T-cell (primary cell): ENCODE measurements at regions not wholly inside any gene's neighbourhood (a gene's known extent, or its start where the extent isn't known, plus 50 kb on each side); places are given as distances from the start of the nearest gene placed in this dataset.

Experiments
- ATAC-seq, 4 experiments: fragments of 200-7000 bp in 3 of 4; fragments of 150-1000 bp in 1 of 4; cut with Tn5 transposase; replicated peaks in 1 of 4; 1 replicate in 3 of 4; 2 replicates in 1 of 4; pipeline ENCODE4 v1.10.0; 2021; ENCODE audit warnings: moderate library complexity in 3 of 4, mild to moderate bottlenecking in 2 of 4, moderate number of reproducible peaks in 1 of 4
- CTCF ChIA-PET, 2 donors: fragments of 300-600 bp; sonication (Branson Sonifier 250); formaldehyde crosslinking; loops; one replicate each; lab custom pipeline; 2022; ENCODE audit warnings: antibody characterized with exemption in 2 of 2; lab: Charles Lee
- POLR2A ChIA-PET, 2 donors: fragments of 300-600 bp; sonication (Branson Sonifier 250); formaldehyde crosslinking; loops; one replicate each; lab custom pipeline; 2022; ENCODE audit warnings: antibody characterized with exemption in 2 of 2; lab: Charles Lee
- DNase-seq, 35 experiments: peaks; one replicate each; pipeline versions ENCODE4 v3.0.0 to v3.0.0-alpha.2; 2013 to 2023
- H3K27ac ChIP-seq: one replicate; pipeline ENCODE4 v1.5.1; 2013; ENCODE audit warnings: low read length
- H3K27me3 ChIP-seq, 2 experiments: replicated peaks in 1 of 2; 1 replicate in 1 of 2; 2 replicates in 1 of 2; pipeline versions ENCODE4 v1.6.1 to v1.7.0; 2013; ENCODE audit warnings: low read length in 1 of 2, mixed read lengths in 1 of 2; ENCODE audit not compliant: control insufficient read depth in 2 of 2, insufficient read depth in 2 of 2; ENCODE audit errors: extremely low read depth in 1 of 2
- H3K36me3 ChIP-seq, 2 donors: 1 replicate in 1 of 2; 2 replicates in 1 of 2; pipeline versions ENCODE4 v1.6.1 to v1.7.0; 2013; ENCODE audit warnings: low read length in 1 of 2; ENCODE audit not compliant: control insufficient read depth in 2 of 2, insufficient read depth in 1 of 2; ENCODE audit errors: extremely low read depth in 1 of 2
- H3K4me1 ChIP-seq, 2 experiments: 1 replicate in 1 of 2; 2 replicates in 1 of 2; pipeline versions ENCODE4 v1.6.1 to v1.7.0; 2013; ENCODE audit warnings: low read length in 2 of 2, mixed read lengths in 1 of 2; ENCODE audit not compliant: insufficient read depth in 2 of 2, control insufficient read depth in 1 of 2; ENCODE audit errors: extremely low read depth in 1 of 2
- H3K4me3 ChIP-seq, 2 donors: 1 replicate in 1 of 2; 2 replicates in 1 of 2; pipeline versions ENCODE4 v1.5.1 to v1.7.0; 2013; ENCODE audit warnings: mild to moderate bottlenecking in 2 of 2, low read length in 1 of 2, moderate library complexity in 1 of 2; ENCODE audit not compliant: control insufficient read depth in 1 of 2; ENCODE audit errors: extremely low read depth in 1 of 2
- H3K9me3 ChIP-seq: 2 replicates; pipeline ENCODE4 v1.7.0; 2013
- H3K27ac Mint-ChIP-seq, 2 donors: one replicate each; pipeline ENCODE4 v1.8.0; 2020 to 2021; ENCODE audit warnings: mild to moderate bottlenecking in 2 of 2, mixed read lengths in 2 of 2
- H3K27me3 Mint-ChIP-seq, 2 donors: one replicate each; pipeline ENCODE4 v1.8.0; 2021 to 2022; ENCODE audit warnings: mixed read lengths in 2 of 2
- H3K36me3 Mint-ChIP-seq: one replicate; pipeline ENCODE4 v1.8.0; 2021; ENCODE audit warnings: mixed read lengths
- H3K4me1 Mint-ChIP-seq, 3 donors: one replicate each; pipeline ENCODE4 v1.8.0; 2020 to 2022; ENCODE audit warnings: mixed read lengths in 3 of 3, mild to moderate bottlenecking in 1 of 3
- H3K4me3 Mint-ChIP-seq, 3 donors: one replicate each; pipeline ENCODE4 v1.8.0; 2020 to 2022; ENCODE audit warnings: mild to moderate bottlenecking in 3 of 3, mixed read lengths in 3 of 3, moderate library complexity in 3 of 3
- H3K9me3 Mint-ChIP-seq, 3 donors: one replicate each; pipeline ENCODE4 v1.8.0; 2020 to 2022; ENCODE audit warnings: mixed read lengths in 3 of 3
- WGBS: methylation state at CpG from one replicate; pipeline ENCODE4 v1.1.5; 2013; ENCODE audit warnings: missing lambda C conversion rate; ENCODE audit not compliant: insufficient coverage; 5-methylcytosine and 5-hydroxymethylcytosine counted together

GRCh38 chr2:36222485-36222884 is 133.1 kb upstream of the CRIM1 start:
- no peak overlapping the region for H3K4me3 Mint-ChIP-seq
- Histone ChIP-seq H3K4me3 (no peak overlapping the region), H3K27ac (no peak overlapping the region), H3K36me3 (no peaks in the 10 kb centered on the region), H3K4me1 (no peaks in the 10 kb centered on the region), H3K27me3 (peaks cover 0 to 2% of the 10 kb centered on the region in 2 experiments), H3K9me3 (no peaks in the 10 kb centered on the region)
- H3K9me3 Mint-ChIP-seq, result no peaks in the 10 kb centered on the region
- no peak overlapping the region for H3K27ac Mint-ChIP-seq
- ChIA-PET POLR2A (no interaction called here), CTCF (interaction anchor here in 1 of 2 donors (1.1 kb wide), 1 partner anchor 24 kb away, joined by 3 read pairs; no protein-coding TSS in a partner anchor)
- no CpG with 5 or more reads among the region's 3 CpGs for WGBS
- ATAC-seq, result no peak
- H3K27me3 Mint-ChIP-seq, result peaks cover 0 to 2% of the 10 kb centered on the region in 2 donors
- no peaks in the 10 kb centered on the region for H3K36me3 Mint-ChIP-seq
- DNase-seq, result no peak
- no peaks in the 10 kb centered on the region for H3K4me1 Mint-ChIP-seq

GRCh38 chr2:36214691-36215090 is 140.9 kb upstream of the CRIM1 start:
- H3K9me3 ChIP-seq, result no peaks in the 10 kb centered on the region
- ChIA-PET POLR2A (no interaction called here), CTCF (no interaction called here)
- no peak overlapping the region for H3K4me3 ChIP-seq
- Mint-ChIP-seq H3K27me3 (peaks cover 2 to 7% of the 10 kb centered on the region in 2 donors), H3K27ac (no peak overlapping the region), H3K9me3 (peaks cover 0 to 7% (median 6%) of the 10 kb centered on the region in 3 donors), H3K4me1 (no peaks in the 10 kb centered on the region), H3K36me3 (no peaks in the 10 kb centered on the region), H3K4me3 (no peak overlapping the region)
- no peak overlapping the region for H3K27ac ChIP-seq
- 86% methylated on average over 1 of the region's 2 CpGs for WGBS
- no peaks in the 10 kb centered on the region for H3K36me3 ChIP-seq
- peaks cover 0 to 2% of the 10 kb centered on the region in 2 experiments for H3K27me3 ChIP-seq
- DNase-seq, result no peak
- H3K4me1 ChIP-seq, result no peaks in the 10 kb centered on the region
- ATAC-seq, result no peak

DNA sequence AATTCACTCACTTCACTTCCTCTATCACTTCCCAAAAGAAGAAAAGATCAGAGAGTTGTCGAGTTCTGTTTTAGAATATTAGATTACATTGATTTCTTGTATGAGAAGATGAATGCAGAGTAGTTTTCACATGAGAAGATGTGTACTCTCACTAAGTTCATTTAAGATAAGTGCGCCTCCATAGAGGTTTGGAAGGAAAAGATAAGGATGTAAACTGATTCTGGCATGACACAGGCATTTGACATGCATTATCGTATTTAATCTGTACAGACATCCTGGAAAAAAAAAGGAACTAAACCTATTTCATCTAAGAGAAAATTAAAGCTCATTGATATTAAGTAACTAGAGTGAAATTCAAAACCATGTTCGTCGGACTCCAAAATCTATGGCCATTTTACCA is 152.2 kb upstream of the CRIM1 start:
- Mint-ChIP-seq H3K4me1 (no peaks in the 10 kb centered on the region), H3K27ac (no peak overlapping the region), H3K4me3 (no peak overlapping the region), H3K36me3 (peaks cover 4% of the 10 kb centered on the region), H3K27me3 (no peaks in the 10 kb centered on the region), H3K9me3 (peaks cover 10 to 22% (median 10%) of the 10 kb centered on the region in 3 donors)
- H3K27me3 ChIP-seq, result no peaks in the 10 kb centered on the region
- ChIA-PET POLR2A (no interaction called here), CTCF (no interaction called here)
- no peak overlapping the region for H3K27ac ChIP-seq
- WGBS, result no CpG with 5 or more reads among the region's 5 CpGs
- H3K36me3 ChIP-seq, result no peaks in the 10 kb centered on the region
- ATAC-seq (no peak), DNase-seq (no peak)
- no peaks in the 10 kb centered on the region for H3K4me1 ChIP-seq
- H3K9me3 ChIP-seq, result no peaks in the 10 kb centered on the region
- no peak overlapping the region for H3K4me3 ChIP-seq

DNA sequence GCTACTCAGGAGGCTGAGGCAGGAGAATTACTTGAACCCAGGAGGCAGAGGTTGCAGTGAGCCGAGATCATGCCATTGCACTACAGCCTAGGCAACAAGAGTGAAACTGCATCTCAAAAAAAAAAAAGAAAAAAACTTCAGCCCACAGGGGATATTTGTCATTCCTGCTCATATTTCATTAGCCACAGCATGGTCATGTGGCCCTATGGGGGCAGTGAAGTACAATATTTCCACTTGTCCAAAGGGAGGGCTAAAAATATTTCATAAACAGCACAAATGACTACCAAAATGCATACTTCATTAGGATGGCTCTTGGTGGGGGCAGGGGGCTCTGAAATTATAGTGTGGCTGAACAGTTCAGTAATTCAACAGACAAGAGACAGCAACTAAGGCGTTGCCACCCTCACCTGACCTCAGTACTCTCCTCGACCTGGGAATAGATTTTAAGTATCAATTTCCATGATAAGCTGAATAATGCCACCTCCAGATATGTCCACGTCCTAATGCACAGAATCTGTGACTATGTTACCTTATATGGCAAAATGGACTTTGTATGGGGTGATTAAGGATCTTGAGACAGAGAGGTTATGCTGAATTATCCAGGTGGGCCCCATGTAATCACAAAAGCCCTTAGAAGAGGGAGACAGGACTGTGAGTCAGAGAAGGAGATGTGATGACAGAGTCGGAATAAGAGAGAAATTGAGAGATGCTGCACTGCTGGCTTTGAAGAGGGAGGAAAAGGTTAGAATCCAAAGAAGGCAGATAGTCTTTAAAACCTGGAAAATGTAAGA is 158.2 kb upstream of the CRIM1 start:
- ChIA-PET POLR2A (no interaction called here), CTCF (no interaction called here)
- no peaks in the 10 kb centered on the region for H3K4me1 ChIP-seq
- ATAC-seq, result no peak
- peaks cover 10 to 22% (median 10%) of the 10 kb centered on the region in 3 donors for H3K9me3 Mint-ChIP-seq
- H3K36me3 ChIP-seq, result no peaks in the 10 kb centered on the region
- DNase-seq, result no peak
- no peaks in the 10 kb centered on the region for H3K27me3 ChIP-seq
- no peak overlapping the region for H3K4me3 Mint-ChIP-seq
- H3K36me3 Mint-ChIP-seq, result peaks cover 4% of the 10 kb centered on the region
- no peaks in the 10 kb centered on the region for H3K4me1 Mint-ChIP-seq
- H3K4me3 ChIP-seq, result no peak overlapping the region
- H3K27ac ChIP-seq, result no peak overlapping the region
- H3K27me3 Mint-ChIP-seq, result peaks cover 0 to 2% of the 10 kb centered on the region in 2 donors
- no peak overlapping the region for H3K27ac Mint-ChIP-seq
- no peaks in the 10 kb centered on the region for H3K9me3 ChIP-seq
- WGBS, result no CpG with 5 or more reads among the region's 5 CpGs

GRCh38 chr2:36193680-36194079 is 161.9 kb upstream of the CRIM1 start:
- H3K36me3 Mint-ChIP-seq, result no peaks in the 10 kb centered on the region
- POLR2A ChIA-PET, result no interaction called here
- ATAC-seq, result no peak
- Histone ChIP-seq H3K27ac (no peak overlapping the region), H3K27me3 (no peaks in the 10 kb centered on the region), H3K36me3 (no peaks in the 10 kb centered on the region), H3K9me3 (no peaks in the 10 kb centered on the region), H3K4me3 (no peak overlapping the region), H3K4me1 (no peaks in the 10 kb centered on the region)
- no peak for DNase-seq
- no peak overlapping the region for H3K4me3 Mint-ChIP-seq
- H3K27ac Mint-ChIP-seq, result no peak overlapping the region
- CTCF ChIA-PET, result no interaction called here
- H3K4me1 Mint-ChIP-seq, result no peaks in the 10 kb centered on the region
- H3K9me3 Mint-ChIP-seq, result no peaks in the 10 kb centered on the region
- H3K27me3 Mint-ChIP-seq, result peaks cover 0 to 2% of the 10 kb centered on the region in 2 donors

DNA sequence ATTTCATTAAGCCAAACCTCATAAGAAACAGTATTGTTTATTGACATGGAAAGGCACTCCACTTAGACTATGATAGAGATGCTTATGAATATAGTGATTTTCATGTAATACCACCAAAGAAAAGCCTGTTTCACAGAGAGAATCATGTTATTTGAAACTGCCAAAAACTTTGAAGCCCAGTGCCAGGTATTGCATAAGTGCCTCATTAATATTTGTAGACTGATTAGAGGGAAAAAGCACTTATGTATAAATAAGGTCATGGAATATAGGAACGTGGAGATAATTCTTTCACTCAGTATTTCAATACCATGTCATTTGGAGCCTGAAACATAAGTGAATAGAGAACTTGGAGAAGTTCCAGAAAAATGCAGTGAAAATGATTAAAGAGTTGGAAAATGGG is 162.6 kb upstream of the CRIM1 start:
- DNase-seq (no peak), ATAC-seq (no peak)
- Mint-ChIP-seq H3K27ac (no peak overlapping the region), H3K27me3 (peaks cover 0 to 2% of the 10 kb centered on the region in 2 donors), H3K4me3 (no peak overlapping the region), H3K36me3 (no peaks in the 10 kb centered on the region), H3K4me1 (no peaks in the 10 kb centered on the region), H3K9me3 (no peaks in the 10 kb centered on the region)
- Histone ChIP-seq H3K4me1 (no peaks in the 10 kb centered on the region), H3K4me3 (no peak overlapping the region), H3K9me3 (no peaks in the 10 kb centered on the region), H3K27ac (no peak overlapping the region), H3K27me3 (no peaks in the 10 kb centered on the region), H3K36me3 (no peaks in the 10 kb centered on the region)
- ChIA-PET POLR2A (no interaction called here), CTCF (no interaction called here)
- no CpG with 5 or more reads among the region's 1 CpG for WGBS
